GM19328 (cell line): ENCODE measurements at regions not wholly inside any gene's neighbourhood (a gene's known extent, or its start where the extent isn't known, plus 50 kb on each side); places are given as distances from the start of the nearest gene placed in this dataset.

ENCODE experiments used
- ATAC-seq: cut with Tn5 transposase; IDR thresholded peaks from one replicate; pipeline ENCODE4 v1.9.1; 2021; ENCODE audit warnings: mild to moderate bottlenecking, moderate library complexity; ENCODE audit not compliant: unreplicated experiment

DNA sequence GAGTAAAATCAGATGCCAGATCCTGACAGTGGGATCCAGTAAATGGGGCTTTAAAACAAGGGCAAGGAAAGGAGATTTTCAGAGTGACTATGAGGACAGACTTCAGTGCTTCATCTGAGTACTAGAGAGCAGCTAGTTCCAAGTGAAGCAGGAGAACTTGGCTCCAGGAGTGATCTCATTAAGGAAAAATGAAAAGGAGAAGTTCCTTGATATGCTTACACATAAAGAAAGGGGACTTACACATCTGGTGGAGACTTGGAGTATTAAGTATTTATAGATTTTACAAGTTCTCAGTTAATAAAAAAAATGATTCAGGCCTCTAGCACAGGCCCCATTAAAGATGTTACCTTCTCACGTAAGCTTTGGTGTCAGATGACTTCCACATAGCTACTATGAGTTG lies 105.8 kb downstream of the ICOS start:
- ATAC-seq: no peak

DNA sequence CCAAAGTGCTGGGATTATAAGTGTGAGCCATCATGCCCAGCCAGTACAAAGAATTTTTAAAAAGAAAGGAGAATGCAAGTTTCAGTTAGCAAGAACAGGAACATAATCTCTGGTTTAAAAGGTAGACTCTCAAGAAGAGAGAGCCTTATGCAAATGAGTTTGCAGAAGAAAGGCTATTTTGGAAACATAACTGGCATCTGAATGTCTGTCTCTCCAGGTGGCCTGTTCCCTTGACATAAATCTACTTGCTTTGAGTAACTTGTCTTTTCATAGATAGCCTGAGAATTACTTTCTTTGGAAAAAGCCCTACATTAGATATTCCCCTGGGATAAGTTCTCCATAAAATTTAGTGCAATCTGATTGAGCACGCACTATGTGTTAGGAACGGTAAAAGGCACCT lies 109.6 kb downstream of the ICOS start:
- peak; percentile 75 for ATAC-seq

DNA sequence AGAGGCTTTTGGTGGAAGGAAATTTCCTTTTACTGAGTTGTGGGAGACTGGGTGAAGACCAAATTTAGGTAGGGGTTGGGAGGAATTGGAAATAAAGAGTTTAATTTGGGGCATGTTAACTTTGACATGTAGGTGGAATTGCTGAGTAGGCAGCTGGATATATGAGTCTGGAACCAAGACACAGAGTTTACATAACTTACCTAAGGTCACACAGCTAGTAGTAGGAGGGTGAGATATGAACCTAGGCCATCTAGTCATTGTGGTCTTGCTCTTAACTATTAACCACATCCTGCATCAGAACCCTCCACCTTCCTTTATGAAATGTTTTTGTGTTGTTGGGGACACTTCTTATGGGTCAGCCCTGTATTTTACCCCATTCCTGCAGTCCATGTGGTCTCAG lies 113.1 kb downstream of the ICOS start:
- peak; percentile 66 for ATAC-seq

DNA sequence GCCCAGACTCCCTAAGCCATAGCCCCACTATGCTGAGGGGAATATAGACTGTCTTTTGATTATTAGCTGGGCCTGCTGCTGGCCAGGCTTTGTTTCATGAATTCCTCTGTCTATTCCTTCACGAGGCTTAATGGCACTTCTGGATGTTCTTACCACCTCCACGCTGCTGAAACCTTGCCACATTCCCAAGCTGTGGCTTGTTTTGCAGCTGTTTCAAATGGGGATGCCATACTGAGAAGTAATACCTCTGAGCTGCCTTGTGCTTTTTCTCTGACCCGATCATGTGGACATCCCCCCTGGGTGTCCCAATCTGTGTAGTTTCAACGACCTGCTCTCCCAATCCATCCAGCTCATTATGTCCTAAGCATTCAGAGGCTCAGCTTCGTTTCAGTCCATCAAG lies 114.1 kb downstream of the ICOS start:
- no peak for ATAC-seq

DNA sequence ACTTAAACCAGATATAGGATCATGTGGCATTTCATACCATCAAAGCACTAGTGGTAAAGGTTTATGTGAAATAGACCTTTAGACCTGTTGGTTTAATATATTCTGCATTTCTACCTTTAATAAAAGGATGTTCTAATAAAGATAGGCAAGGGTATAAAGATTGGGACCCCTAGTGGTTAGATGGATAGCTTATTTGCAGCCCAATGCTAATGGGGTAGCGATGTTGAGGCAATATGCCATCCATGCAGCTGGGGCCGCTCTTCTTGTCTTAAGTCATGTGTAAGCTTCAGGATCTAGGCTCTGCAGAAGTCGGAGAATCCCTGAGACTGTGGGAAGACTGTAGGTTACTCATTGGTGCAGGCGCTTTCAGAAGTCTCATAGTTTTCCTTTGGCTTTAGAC lies 114.9 kb downstream of the ICOS start:
- ATAC-seq: no peak

DNA sequence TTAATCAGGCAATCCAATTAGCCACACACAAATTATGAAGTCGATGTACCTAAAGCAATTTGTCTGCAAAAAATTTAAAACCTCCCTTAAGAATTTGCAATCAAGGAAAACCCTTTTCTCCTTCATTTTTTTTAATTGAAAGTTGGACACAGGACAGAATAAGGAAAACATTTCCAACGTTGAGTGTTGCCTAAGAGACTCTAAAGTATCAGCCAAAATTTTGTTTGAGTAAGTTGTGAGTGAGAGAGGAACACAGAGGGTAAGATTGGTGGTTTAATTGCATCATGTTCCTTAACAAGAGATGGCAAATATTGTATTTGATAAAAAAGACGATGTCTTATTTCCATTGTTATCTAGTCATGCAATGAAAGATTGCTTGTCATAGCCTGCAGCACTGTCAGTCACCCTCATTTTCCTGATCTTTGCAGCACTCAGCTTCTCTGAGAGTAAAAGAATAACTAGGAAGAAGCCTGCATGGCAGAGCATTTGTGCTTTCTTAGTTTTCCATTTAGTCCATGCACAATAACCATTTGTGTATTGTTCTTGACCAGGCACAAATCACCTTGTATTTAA lies 115.5 kb downstream of the ICOS start:
- ATAC-seq: no peak

DNA sequence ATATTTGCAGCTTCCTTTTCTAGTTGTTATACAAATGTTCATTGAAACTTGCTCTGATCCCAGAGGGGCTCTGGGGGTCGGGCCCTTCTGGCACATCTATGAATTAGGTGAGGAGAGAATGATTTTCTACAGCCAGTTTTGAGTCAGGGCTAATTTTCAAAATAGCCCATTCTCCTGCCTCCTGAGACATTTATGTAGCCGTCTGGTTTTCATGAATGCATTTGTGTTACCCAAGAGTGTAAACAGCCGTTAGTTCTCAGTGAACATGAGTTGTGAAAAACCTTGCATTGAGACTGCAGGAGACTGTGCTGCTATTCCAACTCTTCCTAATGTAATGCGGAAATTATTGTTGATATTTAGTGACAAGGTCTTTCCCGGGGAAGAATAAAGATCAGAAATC lies 122.5 kb downstream of the ICOS start:
- no peak for ATAC-seq

DNA sequence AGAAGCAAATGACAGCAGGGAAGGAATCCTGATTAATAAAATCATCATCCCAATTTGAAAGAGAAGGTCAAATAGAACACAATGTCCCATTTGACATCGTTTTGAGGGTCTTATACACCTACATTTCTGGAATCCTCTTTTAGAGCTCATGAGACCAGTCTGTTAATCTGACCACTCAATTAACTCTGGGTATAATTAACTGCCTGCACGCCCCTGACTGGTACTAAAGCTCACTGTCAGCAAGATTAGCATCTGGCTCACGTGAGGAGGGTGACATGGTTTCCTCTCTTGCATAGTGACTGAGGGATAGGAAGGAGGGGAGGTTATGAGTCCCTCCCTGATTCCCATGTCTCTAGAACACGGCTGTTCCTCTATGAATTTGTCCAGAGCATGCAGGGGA lies 124.3 kb downstream of the ICOS start:
- ATAC-seq: no peak

DNA sequence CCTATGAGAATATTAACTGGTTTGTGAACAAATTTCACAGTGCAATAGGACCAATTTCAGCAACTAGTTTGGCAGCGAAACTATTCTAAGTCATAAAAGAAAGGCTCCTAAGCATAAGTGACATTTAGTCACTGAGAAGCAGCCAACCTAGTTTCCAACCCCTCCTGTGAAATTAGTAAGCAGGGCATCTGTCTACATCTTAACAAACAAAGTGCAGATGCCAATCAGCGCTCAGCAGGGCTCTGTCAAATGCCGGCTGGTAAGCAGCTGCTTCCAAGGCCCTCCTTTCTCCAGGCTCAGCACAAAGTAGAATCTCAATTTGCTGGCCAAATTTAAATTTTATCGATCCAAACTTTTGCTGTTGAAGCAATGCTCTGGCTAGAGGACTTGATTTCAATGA lies 124.7 kb downstream of the ICOS start:
- ATAC-seq: no peak

DNA sequence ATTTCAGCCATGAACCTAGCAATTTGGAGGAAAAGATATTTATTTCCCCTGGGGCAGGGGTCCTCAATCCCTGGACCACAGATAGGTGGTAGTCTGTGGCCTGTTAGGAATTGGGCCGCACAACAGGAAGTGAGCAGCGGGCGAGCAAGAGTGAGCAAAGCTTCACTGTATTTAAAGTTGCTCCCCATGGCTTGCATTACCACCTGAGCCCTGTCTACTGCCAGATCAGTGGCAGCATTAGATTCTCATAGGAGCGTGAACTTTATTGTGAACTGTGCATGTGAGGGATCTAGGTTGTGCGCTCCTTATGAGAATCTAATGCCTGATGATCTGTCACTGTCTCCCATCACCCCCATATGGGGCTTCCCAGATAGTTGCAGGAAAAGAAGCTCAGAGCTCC lies 127.6 kb downstream of the ICOS start:
- no peak for ATAC-seq

DNA sequence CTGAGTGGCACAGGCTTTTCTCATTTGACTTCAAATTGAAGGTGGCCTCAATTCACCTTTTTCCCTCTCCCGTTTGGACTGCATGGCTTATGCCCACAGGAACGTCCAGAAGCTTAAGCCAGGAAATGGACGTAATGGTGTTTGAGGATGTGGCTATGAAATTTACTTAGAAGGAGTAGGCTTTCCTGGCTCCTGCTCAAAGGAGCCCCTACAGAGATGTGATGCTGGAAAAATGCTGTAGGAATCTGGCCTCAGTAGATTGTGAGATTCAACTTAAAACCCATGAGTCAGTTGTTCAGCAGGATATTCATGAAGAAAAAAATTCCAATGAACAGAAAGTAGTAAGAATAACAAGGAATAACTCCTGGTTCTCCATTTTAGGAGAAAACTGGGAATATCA lies 129.0 kb downstream of the ICOS start:
- no peak for ATAC-seq

DNA sequence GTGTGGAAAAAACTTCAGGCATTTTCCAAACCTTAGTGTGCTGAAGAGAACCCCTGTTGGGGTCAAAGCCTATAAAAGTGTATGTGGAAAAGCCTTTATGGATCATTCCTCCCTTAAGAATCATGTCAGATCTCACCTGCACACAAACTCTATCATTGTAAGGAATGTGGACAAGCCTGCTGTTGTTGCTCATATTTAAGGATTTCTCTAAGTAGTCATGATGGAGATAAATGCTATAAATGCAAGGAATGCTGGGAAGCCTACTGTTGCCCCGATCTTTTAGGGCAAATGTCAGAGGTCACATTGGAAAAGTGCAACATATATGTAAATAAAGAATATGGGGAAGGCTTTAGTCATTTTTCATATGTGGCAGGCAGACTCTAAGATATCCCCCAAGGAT lies 129.5 kb downstream of the ICOS start:
- no peak for ATAC-seq

DNA sequence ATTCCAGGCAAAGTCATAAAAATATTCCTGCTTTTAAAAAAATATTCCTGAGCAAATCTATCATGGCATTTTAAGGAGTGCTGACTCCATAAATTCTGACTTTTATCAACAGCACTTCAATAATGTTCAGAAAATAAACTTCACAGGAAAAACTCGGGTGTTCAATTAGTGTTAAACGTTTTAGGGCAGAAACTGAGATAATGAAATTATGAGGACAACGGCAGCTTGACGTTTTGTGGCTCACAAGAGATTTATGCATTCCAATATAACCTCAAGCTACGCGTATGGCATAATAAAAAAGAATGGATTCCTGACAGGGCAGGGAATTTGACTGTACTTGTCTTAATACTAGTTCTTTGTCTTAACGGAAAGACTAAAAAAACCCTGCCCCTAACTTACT lies 133.2 kb downstream of the ICOS start:
- ATAC-seq: no peak

DNA sequence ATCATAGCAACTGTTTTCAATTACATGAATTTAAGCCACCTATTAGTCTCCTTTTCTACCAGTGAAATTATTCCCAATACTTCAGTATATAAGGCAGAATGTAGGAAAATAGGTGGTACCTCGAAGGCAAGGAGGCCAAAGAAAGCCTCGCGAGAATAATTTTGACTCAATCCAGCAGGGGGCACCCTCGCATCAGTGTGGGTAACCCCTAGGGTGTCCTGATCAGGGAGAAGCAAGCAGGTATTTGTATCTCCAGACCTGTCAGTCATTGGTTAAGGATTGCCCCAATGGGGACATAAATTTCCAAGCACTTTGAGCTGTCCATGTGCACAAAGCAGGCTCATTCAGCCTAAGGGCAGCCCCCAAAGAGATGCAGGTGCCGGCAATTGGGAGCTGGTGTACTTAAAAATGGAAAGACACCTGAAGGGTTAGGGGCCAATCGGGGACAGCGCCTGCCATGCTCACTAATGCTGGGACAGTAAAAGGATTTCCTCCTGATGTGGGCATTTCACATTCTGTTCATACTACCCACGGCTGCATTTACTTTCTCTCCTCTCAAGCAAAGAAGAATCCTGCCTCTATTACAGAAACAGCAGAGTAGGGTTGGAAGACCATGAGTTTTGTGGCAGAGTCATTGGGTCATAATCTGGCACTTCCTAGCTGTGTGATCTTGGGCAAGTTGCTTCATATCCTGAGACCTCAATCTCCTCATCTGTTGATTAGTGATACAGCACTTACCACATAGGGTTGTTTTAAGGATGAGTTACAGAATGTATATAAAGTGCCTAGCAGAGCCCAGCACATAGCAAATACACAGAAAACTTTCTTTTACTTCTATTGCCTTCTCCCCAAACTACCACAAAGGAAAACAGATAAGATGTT lies 136.1 kb downstream of the ICOS start:
- ATAC-seq: no peak

DNA sequence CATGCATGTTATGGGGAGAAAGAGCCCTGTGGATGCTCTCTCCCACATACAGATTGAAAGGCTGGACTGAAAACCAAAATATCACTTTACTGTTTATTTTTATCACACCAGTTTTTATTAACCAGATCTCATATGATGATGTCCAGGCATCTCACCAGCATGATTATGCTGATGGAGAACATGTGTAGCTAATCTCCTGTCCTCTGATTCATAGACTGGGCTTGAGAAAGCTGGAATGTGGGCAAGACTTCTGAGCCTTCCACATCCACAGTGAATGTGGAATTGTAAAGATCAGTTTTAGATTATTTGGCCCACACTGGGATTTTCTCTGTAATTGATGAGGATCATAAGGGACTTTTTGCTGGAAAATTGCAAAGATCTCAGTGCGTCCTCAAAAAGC lies 137.9 kb downstream of the ICOS start:
- no peak for ATAC-seq

DNA sequence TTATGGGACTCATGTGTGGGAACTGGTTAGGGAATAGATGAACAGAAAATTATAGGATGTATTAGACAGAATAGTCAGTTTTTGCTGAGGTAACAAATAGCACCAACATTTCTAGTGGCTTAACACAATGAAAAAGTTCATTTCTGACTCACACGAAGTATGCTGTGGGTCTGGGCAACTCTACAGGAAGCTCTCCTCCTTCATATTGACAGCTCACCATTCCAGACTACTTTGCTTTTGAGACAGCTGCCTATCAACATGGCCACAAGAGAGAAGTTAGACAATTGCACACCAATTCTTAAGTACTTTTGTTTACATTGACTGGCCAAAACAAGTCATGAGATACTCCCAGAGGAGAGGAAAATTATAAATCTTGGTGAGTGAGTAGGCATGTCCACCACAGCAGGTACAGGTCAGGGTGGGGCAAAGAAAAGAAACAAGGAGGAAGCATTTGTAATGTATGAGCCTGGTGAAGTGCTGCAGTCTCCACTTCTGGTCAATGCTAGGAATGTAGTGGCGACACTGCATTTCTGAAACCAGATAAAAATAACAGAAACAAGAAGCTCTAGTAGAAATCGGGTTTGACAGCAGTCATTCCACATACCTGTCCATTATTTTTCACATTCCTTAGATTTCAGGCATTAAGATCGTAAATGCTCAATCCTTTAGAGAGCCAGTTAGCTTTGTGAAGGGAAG lies 141.6 kb downstream of the ICOS start:
- ATAC-seq: no peak

DNA sequence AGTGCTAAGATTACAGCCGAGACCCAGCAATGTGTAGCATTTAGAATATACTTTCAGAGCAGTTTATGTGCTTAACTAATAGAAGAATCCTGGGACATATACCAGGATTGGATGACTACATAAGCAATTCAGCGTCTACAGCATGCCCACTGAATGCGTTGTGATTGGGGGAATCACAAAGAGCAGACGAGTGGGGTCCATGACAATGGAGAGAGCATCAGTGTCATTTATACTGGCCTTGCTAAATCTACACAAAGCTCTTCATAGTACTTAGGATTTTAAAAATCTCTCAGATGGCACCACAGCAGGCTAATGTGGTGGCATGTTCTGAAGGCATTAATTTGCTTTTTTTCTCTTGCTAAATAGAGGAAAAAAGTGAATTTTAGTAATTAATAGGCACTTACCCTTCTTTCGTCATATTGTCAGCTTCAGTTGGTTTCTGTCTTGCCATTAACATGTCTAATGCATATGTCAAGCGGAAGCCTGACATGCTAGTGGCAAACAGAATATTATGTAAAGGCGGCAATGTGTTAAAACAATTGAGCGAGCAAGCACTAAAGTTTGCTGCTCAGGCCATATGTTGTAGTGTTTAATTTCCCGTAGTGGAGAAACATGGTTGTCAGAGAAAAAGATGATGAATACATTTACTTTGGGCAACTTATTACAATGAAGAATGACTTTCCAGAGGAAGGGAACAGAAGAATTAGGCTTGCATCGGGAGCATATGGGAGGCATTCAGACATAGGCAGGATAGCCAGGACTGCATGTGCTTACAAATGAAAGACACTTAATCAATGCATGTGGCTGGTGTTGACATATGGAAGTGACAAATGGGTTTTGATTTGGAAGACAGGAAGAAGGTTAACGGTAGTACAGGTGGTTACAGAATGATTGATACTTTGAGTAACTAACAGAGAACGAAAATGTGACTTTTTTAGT lies 145.2 kb downstream of the ICOS start:
- no peak for ATAC-seq

DNA sequence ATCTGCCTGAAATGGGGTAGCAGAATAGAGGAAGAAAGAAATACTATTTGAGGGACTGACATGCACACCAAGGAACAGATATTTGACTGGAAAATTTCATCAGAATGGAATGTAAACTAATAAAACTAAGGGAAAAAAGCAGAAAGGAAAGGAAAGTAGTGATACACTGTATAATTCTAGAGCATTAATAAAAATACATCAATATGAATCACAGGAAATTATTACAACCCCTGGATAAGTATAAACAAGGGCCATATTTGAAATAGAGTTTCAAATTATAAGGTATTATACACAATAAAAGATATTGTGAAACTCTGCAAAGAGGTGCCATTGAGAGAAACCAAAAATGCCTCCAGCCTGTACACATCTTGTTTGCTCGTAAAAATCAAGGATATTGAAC lies 149.6 kb downstream of the ICOS start:
- no peak for ATAC-seq

DNA sequence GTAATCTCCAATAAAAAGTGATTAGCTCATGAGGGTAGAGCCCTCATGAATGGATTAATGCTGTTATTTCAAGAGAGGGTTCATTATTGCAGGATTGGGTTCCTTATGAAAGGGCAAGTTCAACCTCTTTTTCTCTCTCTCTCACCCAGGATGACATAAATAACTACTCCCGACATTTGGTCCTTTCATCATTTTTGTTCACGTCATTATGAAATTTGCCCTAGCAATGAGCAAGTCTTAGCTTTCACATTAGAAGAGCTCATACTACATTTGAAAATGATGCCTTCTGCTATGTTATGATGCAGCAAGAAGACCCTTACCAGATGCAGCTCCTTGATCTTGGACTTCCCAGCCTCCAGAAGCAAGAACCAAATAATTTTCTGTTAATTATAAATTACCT lies 152.5 kb downstream of the ICOS start:
- no peak for ATAC-seq

DNA sequence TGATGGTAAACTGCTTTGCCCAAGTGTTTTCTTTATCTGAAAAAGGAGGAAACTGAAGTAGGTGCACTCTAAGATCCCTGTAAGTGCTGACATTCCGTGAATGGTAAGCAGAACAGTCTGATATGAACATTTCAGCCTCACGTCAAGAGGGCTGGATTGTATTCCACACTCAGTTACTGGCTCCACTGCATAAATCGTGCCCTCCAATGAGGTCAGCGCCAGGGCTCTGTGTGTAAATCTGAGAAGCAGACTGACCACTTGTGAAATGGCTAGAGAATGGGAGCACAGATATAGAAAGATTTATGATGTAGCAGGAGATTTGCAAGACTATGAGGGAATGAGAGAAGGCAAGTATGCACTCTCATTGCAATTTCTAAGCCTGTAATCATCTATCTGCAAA lies 153.0 kb downstream of the ICOS start:
- no peak for ATAC-seq

DNA sequence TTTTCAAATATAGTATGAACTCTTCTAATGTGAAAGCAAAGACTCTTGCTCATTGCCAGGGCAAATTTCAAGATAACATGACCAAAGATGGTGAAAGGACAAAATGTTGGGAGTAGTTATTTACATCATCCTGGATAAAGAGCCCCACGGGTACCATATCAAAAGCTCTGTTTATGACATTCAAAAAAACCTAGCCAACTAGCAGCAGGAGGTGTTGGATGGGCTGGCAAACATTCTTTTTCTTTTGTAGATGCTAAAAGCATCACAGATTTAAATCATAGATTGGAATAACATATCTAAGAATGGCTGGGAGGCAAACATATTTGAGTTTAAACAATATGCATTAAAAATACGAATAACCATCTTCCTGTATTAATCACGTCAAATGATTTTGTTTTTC lies 153.5 kb downstream of the ICOS start:
- ATAC-seq: no peak
